ENCODE measurements at regions not wholly inside any gene's neighbourhood (a gene's known extent, or its start where the extent isn't known, plus 50 kb on each side); places are given as distances from the start of the nearest gene placed in this dataset.

DNA sequence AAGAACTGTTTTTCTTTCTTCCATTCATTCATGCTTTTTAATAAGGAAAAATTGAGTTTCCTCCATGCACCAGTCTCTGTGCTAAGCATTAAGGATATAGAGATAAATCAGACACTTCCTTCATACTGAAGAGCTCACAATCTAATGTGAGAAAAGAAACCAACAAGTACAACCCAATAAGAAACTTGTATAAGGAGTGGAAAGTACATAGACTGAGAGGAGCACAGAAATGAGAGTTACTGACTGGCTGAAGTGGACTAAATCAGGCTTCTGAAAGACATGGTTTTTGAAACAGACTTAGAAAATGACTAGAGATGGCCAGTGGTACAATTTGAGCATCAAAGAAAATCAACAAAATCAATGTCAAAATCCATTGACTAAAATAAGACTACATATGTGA is 524.4 kb downstream of the PLPP3 start:
- Histone ChIP-seq H3K36me3 (ENCODE audit: control insufficient read depth, insufficient read depth, low read length) (no peaks in the 10 kb centered on the region), H3K4me1 (ENCODE audit: control insufficient read depth, insufficient read depth, low read length, poor library complexity, severe bottlenecking) (no peaks in the 10 kb centered on the region), H3K27ac (ENCODE audit: insufficient read depth, low read length, poor library complexity, severe bottlenecking) (no peak overlapping the region), H3K27me3 (replicated peaks; ENCODE audit: control insufficient read depth, insufficient read depth, low read length, poor library complexity, severe bottlenecking) (no peaks in the 10 kb centered on the region), H3K9me3 (ENCODE audit: control insufficient read depth, low read length) (no peaks in the 10 kb centered on the region), H3K4me3 (ENCODE audit: insufficient read depth, low read depth, low read length, poor library complexity, severe bottlenecking) (no peak overlapping the region)
- no peak for DNase-seq

DNA sequence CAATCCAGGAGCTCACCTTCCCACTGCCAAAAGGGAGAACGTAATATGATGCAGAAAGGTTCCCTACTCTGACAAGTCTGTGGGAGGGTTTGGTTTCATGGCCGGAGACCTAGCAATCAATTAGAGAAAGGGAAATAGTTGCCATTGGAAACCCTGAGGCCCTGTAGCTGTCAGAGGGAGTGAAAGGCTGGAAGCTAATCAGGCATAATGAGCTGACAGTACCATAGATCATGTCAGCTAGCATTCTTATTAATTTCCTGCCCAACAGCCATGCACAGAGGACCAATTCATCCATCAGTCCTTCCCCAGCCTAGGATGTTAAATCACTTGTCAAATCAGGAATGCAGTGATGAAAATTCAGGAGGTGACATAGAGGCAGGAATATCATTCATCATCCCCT is 527.3 kb downstream of the PLPP3 start:
- no peaks in the 10 kb centered on the region for H3K9me3 ChIP-seq (ENCODE audit: control insufficient read depth, low read length)
- H3K36me3 ChIP-seq (ENCODE audit: control insufficient read depth, insufficient read depth, low read length) = no peaks in the 10 kb centered on the region
- no peaks in the 10 kb centered on the region for H3K4me1 ChIP-seq (ENCODE audit: control insufficient read depth, insufficient read depth, low read length, poor library complexity, severe bottlenecking)
- no peak overlapping the region for H3K4me3 ChIP-seq (ENCODE audit: insufficient read depth, low read depth, low read length, poor library complexity, severe bottlenecking)
- H3K27me3 ChIP-seq (replicated peaks; ENCODE audit: control insufficient read depth, insufficient read depth, low read length, poor library complexity, severe bottlenecking) = no peaks in the 10 kb centered on the region
- DNase-seq = no peak
- no peak overlapping the region for H3K27ac ChIP-seq (ENCODE audit: insufficient read depth, low read length, poor library complexity, severe bottlenecking)

DNA sequence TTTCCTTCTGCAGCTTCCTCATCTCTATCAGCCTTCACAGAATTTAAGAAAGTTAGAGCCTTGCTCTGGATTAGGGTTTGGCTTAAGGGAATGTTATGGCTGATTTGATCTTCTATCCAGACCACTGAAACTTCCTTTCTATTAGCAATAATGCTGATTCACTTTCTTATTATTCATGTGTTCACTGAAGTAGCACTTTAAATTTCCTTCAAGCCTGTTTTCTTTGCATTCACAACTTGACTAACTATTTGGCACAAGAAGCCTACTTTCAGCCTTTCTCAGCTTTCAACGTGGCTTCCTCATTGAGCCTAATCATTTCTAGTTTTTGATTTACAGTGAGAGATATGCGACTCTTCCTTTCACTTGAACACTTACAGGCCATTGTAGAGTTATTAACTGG is 528.5 kb downstream of the PLPP3 start:
- no peak overlapping the region for H3K27ac ChIP-seq (ENCODE audit: insufficient read depth, low read length, poor library complexity, severe bottlenecking)
- H3K9me3 ChIP-seq (ENCODE audit: control insufficient read depth, low read length) = no peaks in the 10 kb centered on the region
- H3K4me1 ChIP-seq (ENCODE audit: control insufficient read depth, insufficient read depth, low read length, poor library complexity, severe bottlenecking) = no peaks in the 10 kb centered on the region
- H3K36me3 ChIP-seq (ENCODE audit: control insufficient read depth, insufficient read depth, low read length) = no peaks in the 10 kb centered on the region
- H3K27me3 ChIP-seq (replicated peaks; ENCODE audit: control insufficient read depth, insufficient read depth, low read length, poor library complexity, severe bottlenecking) = no peaks in the 10 kb centered on the region
- no peak overlapping the region for H3K4me3 ChIP-seq (ENCODE audit: insufficient read depth, low read depth, low read length, poor library complexity, severe bottlenecking)
- no peak for DNase-seq

DNA sequence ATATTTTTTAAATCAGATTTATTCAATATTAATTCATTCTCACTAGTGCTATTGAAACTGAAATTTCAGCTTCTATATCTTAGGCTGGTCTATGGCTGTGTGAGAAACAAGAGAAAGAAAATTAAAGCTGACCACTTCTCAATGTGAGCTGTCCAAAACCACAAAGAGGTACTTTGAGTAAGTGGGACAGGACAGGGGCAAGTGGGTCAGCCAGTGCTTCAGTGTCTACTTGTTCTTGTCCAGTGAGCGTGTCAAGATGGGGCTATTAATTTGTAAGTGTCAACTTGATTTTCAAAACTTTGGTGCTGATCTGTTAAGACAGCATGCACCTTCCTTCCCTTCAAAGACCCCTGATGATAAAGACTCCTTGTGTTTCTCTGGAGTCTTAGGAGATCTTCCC is 533.9 kb downstream of the PLPP3 start:
- no peaks in the 10 kb centered on the region for H3K9me3 ChIP-seq (ENCODE audit: control insufficient read depth, low read length)
- no peaks in the 10 kb centered on the region for H3K4me1 ChIP-seq (ENCODE audit: control insufficient read depth, insufficient read depth, low read length, poor library complexity, severe bottlenecking)
- no peak for DNase-seq
- H3K27me3 ChIP-seq (replicated peaks; ENCODE audit: control insufficient read depth, insufficient read depth, low read length, poor library complexity, severe bottlenecking) = no peaks in the 10 kb centered on the region
- H3K4me3 ChIP-seq (ENCODE audit: insufficient read depth, low read depth, low read length, poor library complexity, severe bottlenecking) = no peak overlapping the region
- no peak overlapping the region for H3K27ac ChIP-seq (ENCODE audit: insufficient read depth, low read length, poor library complexity, severe bottlenecking)
- no peaks in the 10 kb centered on the region for H3K36me3 ChIP-seq (ENCODE audit: control insufficient read depth, insufficient read depth, low read length)

DNA sequence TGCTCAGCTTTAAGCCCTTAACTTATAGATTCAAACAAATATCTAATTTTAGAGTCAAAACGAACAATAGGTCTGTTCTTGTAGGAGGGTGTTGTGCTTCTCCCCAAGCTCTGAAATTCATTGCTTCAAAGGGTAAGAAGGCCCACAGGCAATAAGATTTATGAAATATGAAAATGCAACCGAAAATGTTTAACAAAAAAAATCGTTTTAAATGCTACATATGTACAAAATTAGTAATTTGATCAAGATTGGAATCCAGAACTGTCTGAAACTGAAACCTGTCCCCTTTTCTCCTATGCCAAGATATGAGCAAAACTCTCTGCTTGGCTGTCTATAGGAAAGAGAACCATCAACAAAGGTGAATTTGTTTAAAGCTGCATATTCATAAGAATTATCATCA is 534.3 kb downstream of the PLPP3 start:
- Histone ChIP-seq H3K27me3 (replicated peaks; ENCODE audit: control insufficient read depth, insufficient read depth, low read length, poor library complexity, severe bottlenecking) (no peaks in the 10 kb centered on the region), H3K4me3 (ENCODE audit: insufficient read depth, low read depth, low read length, poor library complexity, severe bottlenecking) (no peak overlapping the region), H3K27ac (ENCODE audit: insufficient read depth, low read length, poor library complexity, severe bottlenecking) (no peak overlapping the region), H3K4me1 (ENCODE audit: control insufficient read depth, insufficient read depth, low read length, poor library complexity, severe bottlenecking) (no peaks in the 10 kb centered on the region), H3K9me3 (ENCODE audit: control insufficient read depth, low read length) (no peaks in the 10 kb centered on the region), H3K36me3 (ENCODE audit: control insufficient read depth, insufficient read depth, low read length) (no peaks in the 10 kb centered on the region)
- DNase-seq = no peak

DNA sequence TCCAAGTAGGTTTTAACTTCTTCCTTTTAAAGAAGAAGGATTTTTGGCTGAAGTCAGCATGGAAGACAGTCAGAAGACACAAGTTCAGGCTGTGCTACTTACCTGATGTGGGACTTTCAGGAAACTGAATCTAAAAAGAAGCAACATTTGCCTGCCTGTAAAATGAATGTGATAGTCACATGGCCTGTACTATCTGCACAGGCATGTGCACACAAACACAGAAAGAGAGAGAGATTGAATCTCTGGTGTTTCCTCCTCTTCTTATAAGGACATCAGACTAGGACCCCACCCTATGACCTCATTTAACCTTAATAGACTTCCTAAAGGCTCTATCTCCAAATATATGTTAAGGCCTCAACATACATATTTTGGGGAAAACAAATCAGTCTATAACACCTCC is 542.9 kb downstream of the PLPP3 start:
- Histone ChIP-seq H3K27ac (ENCODE audit: insufficient read depth, low read length, poor library complexity, severe bottlenecking) (no peak overlapping the region), H3K36me3 (ENCODE audit: control insufficient read depth, insufficient read depth, low read length) (no peaks in the 10 kb centered on the region), H3K4me1 (ENCODE audit: control insufficient read depth, insufficient read depth, low read length, poor library complexity, severe bottlenecking) (no peaks in the 10 kb centered on the region), H3K27me3 (replicated peaks; ENCODE audit: control insufficient read depth, insufficient read depth, low read length, poor library complexity, severe bottlenecking) (no peaks in the 10 kb centered on the region), H3K9me3 (ENCODE audit: control insufficient read depth, low read length) (no peaks in the 10 kb centered on the region), H3K4me3 (ENCODE audit: insufficient read depth, low read depth, low read length, poor library complexity, severe bottlenecking) (no peak overlapping the region)
- DNase-seq = no peak

DNA sequence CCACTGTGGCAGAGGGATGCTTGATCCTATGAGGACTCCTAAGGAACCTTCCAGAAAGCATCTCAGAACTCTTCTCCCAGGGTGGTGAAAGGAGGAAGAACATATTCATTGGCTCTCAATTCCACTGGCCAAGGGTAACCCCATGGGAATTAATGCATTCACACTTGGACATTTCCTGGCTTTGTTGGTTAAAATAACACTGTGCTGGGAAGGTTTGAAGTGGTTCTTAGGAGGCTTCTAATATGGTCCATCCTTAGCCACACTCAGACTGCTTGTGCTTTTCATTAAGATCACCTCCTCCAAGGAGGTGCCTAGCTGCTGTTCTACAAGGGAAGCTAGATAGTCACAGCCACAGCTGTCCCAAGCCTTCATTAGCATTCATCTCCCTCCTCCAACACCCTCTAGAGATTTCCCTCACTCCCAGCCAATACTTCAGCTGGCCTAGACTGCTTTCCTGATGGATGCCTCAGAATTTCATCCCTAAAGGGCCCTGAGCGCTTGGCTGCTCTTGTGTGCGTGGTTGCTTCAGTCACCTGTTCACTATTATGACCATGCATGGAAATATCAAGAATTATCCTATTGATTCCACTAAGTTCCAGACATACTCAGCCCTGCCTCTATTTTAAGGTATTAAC is 544.4 kb downstream of the PLPP3 start:
- H3K9me3 ChIP-seq (ENCODE audit: control insufficient read depth, low read length) = no peaks in the 10 kb centered on the region
- no peak overlapping the region for H3K4me3 ChIP-seq (ENCODE audit: insufficient read depth, low read depth, low read length, poor library complexity, severe bottlenecking)
- no peaks in the 10 kb centered on the region for H3K27me3 ChIP-seq (replicated peaks; ENCODE audit: control insufficient read depth, insufficient read depth, low read length, poor library complexity, severe bottlenecking)
- no peaks in the 10 kb centered on the region for H3K4me1 ChIP-seq (ENCODE audit: control insufficient read depth, insufficient read depth, low read length, poor library complexity, severe bottlenecking)
- no peak for DNase-seq
- no peak overlapping the region for H3K27ac ChIP-seq (ENCODE audit: insufficient read depth, low read length, poor library complexity, severe bottlenecking)
- no peaks in the 10 kb centered on the region for H3K36me3 ChIP-seq (ENCODE audit: control insufficient read depth, insufficient read depth, low read length)

DNA sequence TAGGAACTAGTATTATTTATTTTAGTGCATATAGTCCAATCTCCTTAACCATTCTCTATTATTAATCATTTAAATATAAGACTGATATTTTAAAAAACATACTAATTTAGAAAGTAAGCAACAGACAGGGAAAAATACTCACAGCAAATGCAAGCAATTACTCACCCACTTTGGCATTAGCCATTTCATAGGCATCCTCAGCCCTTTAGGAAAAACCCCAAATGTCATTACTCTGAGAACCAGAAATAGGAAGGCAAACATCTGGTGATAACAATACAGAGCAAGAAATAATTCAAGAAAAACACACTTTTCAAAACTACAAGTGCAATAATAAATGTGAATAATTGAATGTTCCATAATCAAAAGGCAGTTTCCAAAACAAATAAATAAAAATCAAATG is 545.1 kb downstream of the PLPP3 start:
- no peaks in the 10 kb centered on the region for H3K9me3 ChIP-seq (ENCODE audit: control insufficient read depth, low read length)
- no peaks in the 10 kb centered on the region for H3K36me3 ChIP-seq (ENCODE audit: control insufficient read depth, insufficient read depth, low read length)
- no peak for DNase-seq
- H3K27ac ChIP-seq (ENCODE audit: insufficient read depth, low read length, poor library complexity, severe bottlenecking) = no peak overlapping the region
- H3K27me3 ChIP-seq (replicated peaks; ENCODE audit: control insufficient read depth, insufficient read depth, low read length, poor library complexity, severe bottlenecking) = no peaks in the 10 kb centered on the region
- no peaks in the 10 kb centered on the region for H3K4me1 ChIP-seq (ENCODE audit: control insufficient read depth, insufficient read depth, low read length, poor library complexity, severe bottlenecking)
- no peak overlapping the region for H3K4me3 ChIP-seq (ENCODE audit: insufficient read depth, low read depth, low read length, poor library complexity, severe bottlenecking)

DNA sequence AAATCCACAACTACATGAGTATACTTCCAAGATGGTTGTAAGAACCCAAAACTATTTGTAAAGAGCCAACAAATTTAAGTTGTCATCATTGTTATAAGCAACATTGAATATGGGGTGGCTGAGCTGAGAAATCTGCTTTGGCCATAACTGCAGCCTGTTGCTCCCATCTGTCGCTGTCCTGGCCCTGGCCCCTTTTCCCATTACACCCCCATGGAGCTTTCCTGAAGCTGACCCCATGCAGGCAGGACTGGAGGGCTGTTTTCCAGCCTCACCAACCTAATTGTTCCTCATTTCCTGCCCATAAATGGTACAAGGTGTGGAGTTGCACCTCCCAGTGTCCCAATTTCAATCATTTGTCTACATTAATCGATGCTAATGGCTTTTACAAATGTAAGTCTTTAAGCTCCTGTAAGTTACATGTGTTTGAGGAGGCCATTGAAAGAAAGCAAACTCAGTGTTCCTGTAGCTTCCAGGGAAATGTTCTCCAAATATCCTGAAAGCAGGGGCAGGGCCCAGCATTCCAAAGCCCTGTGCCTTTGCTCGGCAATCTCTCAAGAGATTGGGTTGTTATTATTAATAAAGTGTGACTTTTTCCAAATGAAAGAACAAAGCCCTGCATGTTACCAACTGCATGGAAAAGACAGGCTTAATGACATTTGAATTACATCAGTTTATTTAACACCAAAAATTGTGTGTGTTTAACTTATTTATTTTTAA is 545.9 kb downstream of the PLPP3 start:
- Histone ChIP-seq H3K36me3 (ENCODE audit: control insufficient read depth, insufficient read depth, low read length) (no peaks in the 10 kb centered on the region), H3K4me3 (ENCODE audit: insufficient read depth, low read depth, low read length, poor library complexity, severe bottlenecking) (no peak overlapping the region), H3K27me3 (replicated peaks; ENCODE audit: control insufficient read depth, insufficient read depth, low read length, poor library complexity, severe bottlenecking) (no peaks in the 10 kb centered on the region), H3K27ac (ENCODE audit: insufficient read depth, low read length, poor library complexity, severe bottlenecking) (no peak overlapping the region), H3K9me3 (ENCODE audit: control insufficient read depth, low read length) (no peaks in the 10 kb centered on the region), H3K4me1 (ENCODE audit: control insufficient read depth, insufficient read depth, low read length, poor library complexity, severe bottlenecking) (no peaks in the 10 kb centered on the region)
- no peak for DNase-seq

DNA sequence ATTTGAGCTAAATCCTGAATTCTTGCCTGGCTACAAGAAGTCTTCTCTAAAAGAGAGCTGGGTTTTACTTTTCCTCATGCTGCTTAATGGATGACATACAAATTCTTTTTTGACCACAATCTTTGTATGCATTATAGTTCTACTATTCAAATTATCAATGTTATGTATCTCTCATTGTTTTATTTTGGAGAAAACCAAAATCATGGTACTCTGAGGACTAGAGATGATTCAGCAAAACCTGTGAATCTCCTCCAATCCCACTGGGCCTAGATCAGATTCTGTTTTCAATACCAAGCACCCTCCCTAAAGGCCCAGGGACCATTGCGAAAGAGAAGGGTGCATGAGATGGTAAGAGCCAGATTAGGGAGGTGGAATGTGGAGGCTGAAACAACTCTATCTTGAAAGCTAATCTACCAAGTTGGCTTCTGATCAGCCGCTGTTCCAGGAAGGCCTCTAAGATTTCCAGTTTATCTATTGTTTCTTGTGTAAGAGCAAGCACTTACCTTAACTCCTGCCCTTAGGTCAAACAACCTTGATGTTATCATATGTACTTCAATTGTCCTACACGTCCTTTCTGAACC is 547.2 kb downstream of the PLPP3 start:
- no peak overlapping the region for H3K27ac ChIP-seq (ENCODE audit: insufficient read depth, low read length, poor library complexity, severe bottlenecking)
- no peaks in the 10 kb centered on the region for H3K4me1 ChIP-seq (ENCODE audit: control insufficient read depth, insufficient read depth, low read length, poor library complexity, severe bottlenecking)
- H3K27me3 ChIP-seq (replicated peaks; ENCODE audit: control insufficient read depth, insufficient read depth, low read length, poor library complexity, severe bottlenecking) = no peaks in the 10 kb centered on the region
- no peak for DNase-seq
- H3K9me3 ChIP-seq (ENCODE audit: control insufficient read depth, low read length) = no peaks in the 10 kb centered on the region
- no peaks in the 10 kb centered on the region for H3K36me3 ChIP-seq (ENCODE audit: control insufficient read depth, insufficient read depth, low read length)
- no peak overlapping the region for H3K4me3 ChIP-seq (ENCODE audit: insufficient read depth, low read depth, low read length, poor library complexity, severe bottlenecking)
